ENCODE measurements at regions not wholly inside any gene's neighbourhood (a gene's known extent, or its start where the extent isn't known, plus 50 kb on each side); places are given as distances from the start of the nearest gene placed in this dataset.

DNA sequence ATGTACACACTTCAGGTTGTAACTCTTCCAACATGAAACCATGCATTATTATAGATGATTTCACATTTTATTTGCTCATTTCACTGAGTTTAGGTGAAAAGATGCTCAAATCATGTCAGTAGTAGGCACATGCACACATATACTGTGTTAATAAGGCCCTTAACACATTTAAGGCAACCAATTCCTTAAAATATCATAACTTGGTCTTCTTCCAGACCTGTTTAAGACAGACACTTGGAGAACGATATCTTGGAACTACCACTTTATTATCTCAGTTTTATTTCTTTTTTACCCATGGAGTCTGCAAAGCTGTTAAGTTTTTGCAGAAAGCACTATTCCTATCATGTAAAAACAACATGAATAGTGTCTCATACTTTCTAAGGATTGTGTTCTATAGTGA, 395.2 kb upstream of the MIR17HG start:
- DNase-seq: no peak

DNA sequence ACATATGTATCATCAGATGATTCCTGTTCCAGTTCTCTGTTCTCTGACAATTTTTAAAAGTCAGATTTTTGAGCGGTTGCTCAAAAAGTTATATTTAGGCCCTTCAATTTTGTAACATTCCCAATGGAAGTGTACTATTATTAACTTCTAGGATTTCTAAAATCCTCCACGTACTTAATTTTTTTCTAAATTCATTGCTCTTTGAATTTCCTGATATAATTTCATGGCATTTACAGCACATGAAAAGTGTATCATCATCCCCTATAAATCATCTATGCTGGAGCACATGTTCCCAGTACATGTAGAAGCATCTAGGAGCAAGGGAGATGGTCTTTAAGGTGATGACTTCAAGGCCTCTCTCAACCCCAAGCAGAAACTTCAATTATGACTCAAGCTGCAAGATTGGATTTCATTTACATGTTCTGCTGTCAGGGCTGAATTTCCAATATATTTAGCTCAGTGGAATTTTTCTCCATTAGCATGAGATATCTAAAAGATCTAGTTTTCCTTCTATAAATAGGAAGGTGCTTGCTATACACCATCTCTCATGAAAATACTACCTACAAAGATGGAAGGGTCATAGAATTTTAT, 392.8 kb upstream of the MIR17HG start:
- DNase-seq: no peak

DNA sequence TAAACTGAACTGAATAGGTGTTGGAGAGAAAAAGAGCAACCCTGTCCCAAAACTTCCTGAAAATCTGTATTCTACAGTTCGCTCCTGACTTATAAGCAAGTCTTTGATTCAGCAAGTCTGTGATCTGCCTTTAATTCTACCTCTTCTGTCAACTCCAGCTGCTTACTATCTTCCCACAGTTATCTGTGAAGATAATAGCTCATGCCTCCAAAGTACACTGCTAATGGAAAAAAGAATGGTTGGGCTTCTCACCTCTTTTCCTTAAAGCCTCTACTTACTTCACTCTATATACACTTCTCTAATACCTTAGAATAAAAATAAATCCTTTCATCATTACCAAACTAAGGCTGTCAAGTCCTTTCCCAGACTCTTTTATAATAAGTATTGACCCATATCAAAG, 391.5 kb upstream of the MIR17HG start:
- no peak for DNase-seq

GRCh38 chr13:90958866-90959265, 388.6 kb upstream of the MIR17HG start:
- no peak for DNase-seq

DNA sequence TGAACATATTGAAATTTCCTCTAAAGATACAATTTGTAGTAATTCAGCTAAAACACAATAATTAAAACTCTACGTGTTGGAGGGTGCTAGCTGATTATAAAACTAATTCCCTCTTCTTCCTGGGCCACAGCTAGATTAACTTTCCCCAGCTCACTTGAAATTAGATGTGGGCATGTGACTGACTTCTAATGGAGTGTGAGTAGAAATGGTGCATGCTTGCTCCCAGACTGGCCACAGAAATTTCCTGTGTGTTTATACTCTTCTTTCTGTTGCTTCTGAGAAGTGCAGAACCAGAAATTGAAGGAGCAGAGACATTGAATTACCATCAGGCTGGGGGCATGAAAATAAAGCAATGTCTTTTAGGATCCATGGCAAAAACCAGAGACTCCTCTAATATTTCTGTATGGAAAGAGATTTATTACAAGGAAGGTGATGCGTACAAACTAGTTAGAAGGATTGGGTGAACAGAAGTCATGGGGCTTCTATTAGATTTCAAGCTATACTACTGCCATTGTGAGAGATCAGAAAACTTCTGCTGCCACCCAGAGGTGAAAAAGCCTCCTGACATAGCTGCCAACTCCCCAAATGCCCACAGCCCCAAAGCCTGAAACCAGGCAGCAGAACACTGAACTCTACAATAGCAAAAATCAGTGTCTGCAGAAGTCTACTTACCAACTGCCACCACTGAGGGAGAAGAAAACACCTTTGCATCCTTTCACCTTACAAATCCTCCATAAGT, 379.2 kb upstream of the MIR17HG start:
- no peak for DNase-seq

GRCh38 chr13:90974249-90974975, 373.1 kb upstream of the MIR17HG start:
- DNase-seq: no peak

- no peak for DNase-seq
Measured at GRCh38 chr13:90979059-90979458, 368.4 kb upstream of the MIR17HG start.

- DNase-seq: no peak
Measured at GRCh38 chr13:90984756-90985155, 362.7 kb upstream of the MIR17HG start.

- no peak for DNase-seq
Measured at GRCh38 chr13:90995001-90995400, 352.5 kb upstream of the MIR17HG start.

DNA sequence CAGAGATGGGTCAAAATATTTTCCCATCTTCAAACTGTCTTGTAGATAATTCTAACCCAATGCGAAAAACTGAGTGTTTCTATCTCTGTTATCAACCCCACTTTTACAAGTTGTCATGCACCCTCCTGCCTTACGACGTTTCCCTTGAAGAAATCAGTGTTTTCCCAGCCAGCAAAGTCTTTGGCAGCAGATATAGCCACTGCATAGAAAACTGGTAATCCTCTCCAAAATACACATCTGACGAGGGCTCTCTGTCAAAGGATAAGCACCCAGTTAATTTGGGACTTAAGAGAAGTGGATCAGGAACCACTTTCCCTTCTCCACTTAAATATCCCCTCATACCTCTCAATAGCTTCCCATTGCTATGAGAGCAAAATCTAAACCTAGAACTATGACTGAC, 351.9 kb upstream of the MIR17HG start:
- no peak for DNase-seq

DNA sequence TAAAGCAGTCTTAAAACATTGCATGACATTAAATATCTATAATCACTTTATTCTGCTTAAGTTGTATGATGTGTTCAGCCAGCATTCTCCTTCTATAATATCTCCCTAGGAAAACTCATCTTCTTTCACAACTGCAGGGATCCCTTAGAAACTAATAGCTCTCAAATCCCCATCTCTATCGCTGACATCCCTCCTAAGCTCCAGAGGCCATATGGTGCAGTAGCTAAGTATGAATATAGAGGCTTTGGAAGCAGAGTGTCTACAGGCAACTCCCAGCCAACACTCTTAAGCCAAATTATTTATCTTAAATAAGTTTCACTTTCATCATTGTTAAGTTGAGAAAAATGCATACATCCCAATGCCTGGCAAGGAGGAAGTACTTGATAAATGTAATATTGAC, 349.5 kb upstream of the MIR17HG start:
- no peak for DNase-seq

GRCh38 chr13:90999401-90999800, 348.1 kb upstream of the MIR17HG start:
- DNase-seq: no peak

DNA sequence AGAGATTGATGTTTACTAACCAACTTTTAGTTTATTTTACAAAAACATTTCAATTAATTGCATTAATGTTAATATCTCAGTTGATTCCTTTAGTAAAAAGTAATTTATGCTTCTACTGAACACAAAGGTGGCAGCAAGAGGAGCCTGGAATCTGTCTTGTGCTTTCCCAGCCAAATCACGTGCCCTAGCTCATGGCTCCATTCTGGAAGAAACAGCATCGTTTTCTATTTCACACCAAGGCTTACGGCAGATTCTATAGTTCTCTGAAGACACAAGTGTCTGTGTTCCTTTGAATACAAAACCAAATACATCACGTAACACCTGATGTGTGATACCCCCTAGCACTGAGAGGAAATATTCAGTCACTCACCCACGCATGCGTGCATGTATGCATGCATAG, 346.1 kb upstream of the MIR17HG start:
- no peak for DNase-seq

- DNase-seq: no peak
Measured at GRCh38 chr13:91014696-91015095, 332.8 kb upstream of the MIR17HG start.

- DNase-seq: no peak
Measured at GRCh38 chr13:91017031-91017668, 330.3 kb upstream of the MIR17HG start.

- DNase-seq: no peak
Measured at GRCh38 chr13:91017669-91018053, 329.8 kb upstream of the MIR17HG start.

DNA sequence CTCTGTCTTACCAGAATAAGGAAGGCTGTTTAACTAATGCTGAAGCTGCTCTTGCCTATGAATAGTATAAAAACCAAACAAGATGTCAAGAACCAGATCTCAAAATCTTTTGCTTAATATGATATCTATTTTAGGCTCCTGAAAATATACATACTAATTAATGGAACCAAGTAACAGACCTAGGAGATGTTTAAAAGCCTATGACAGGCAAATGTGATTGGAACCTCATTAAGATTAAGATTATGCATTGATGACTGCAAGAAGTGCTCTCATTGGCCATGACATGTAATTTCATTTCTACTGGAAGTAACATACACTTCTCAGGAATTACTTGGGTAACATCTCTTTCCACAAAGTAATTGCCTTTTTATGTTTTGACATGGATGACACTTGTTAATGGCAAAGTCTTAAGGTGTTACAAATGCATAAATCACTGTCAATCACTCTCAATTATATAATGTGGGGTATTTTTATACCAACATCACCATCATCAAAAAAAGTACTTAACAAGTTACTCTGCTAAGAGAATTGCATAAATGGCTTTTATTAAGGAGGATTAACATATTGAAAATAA, 326.9 kb upstream of the MIR17HG start:
- no peak for DNase-seq

- DNase-seq: no peak
Measured at GRCh38 chr13:91024157-91024792, 323.2 kb upstream of the MIR17HG start.

DNA sequence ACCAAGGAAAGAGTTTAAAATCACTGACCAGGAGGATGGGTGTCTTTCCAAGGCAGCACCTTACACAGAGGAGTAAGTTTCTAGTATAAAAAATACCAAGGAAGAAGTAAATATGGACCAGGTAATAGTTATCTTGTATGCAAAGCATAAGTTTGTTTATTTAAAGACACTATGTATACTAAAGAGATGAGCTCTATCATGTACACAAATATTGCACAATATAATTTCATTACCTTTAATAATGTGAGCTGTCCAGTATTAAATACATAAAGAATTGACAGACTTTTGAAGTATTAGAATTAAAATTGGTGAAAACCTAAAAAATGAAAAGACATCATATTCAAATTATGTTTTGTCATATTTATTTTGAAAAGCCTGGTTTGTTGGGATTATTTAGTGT, 322.0 kb upstream of the MIR17HG start:
- DNase-seq: no peak

- DNase-seq: no peak
Measured at GRCh38 chr13:91031508-91031907, 316.0 kb upstream of the MIR17HG start.

- DNase-seq: no peak
Measured at GRCh38 chr13:91032104-91032503, 315.4 kb upstream of the MIR17HG start.

- no peak for DNase-seq
Measured at GRCh38 chr13:91036886-91037285, 310.6 kb upstream of the MIR17HG start.

DNA sequence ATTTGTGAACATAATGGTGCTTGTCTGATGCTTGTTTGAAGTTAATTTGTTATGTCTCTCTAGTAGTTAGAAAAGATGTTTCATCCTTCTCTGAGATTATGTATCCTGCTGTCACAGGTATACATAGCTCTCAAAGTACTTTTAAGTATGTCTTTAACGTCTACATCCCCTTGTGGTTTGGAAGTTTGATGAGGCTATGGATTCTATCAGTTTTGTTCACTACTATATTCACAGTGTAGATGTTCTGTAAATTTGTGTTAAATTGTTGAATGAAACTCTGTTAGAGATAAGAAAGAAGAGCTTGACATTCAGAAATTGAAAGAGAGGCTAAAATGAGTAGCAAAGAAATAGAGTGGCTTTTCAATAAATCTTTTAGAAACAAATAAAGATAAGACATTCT, 304.6 kb upstream of the MIR17HG start:
- DNase-seq: no peak

Measured in stimulated activated naive CD4-positive, alpha-beta T cell (primary cell).